ENCODE measurements at regions not wholly inside any gene's neighbourhood (a gene's known extent, or its start where the extent isn't known, plus 50 kb on each side); places are given as distances from the start of the nearest gene placed in this dataset.

DNA sequence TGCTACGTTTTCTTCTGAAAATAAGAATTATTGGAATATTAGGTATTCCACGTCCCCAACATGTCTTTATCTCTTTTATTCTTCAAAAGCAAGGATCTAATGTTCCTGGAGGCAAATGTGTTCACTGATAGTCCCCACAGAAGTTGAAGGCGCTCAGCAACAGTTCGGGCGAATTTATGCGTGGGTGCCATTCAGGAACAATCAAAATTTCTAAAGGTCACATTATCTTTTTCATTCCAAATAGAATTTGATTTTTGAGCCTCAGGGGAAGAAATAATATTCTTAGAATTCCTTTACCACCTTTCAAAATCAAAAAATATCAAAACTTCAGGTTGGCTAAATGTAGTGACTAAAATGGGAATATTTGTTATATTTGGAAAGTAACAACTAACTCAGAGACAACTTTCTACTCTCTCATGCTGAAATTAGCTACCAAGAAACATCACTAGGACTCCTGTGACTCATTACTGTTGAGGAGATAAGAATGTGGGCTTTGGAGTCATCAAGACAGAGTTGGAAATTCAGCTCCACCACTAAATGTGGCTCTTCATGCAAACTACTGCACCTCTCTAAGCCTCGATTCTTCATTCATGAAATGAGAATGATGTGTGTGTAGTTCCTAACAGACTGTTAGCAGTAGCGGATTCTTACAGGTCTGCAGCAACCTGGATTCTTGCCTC lies 72.3 kb upstream of the KIT start:
- TF ChIP-seq, protein P1, sequence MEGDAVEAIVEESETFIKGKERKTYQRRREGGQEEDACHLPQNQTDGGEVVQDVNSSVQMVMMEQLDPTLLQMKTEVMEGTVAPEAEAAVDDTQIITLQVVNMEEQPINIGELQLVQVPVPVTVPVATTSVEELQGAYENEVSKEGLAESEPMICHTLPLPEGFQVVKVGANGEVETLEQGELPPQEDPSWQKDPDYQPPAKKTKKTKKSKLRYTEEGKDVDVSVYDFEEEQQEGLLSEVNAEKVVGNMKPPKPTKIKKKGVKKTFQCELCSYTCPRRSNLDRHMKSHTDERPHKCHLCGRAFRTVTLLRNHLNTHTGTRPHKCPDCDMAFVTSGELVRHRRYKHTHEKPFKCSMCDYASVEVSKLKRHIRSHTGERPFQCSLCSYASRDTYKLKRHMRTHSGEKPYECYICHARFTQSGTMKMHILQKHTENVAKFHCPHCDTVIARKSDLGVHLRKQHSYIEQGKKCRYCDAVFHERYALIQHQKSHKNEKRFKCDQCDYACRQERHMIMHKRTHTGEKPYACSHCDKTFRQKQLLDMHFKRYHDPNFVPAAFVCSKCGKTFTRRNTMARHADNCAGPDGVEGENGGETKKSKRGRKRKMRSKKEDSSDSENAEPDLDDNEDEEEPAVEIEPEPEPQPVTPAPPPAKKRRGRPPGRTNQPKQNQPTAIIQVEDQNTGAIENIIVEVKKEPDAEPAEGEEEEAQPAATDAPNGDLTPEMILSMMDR (IDR thresholded peaks at IDR 0.05): no peak
- no peak for TF ChIP-seq POLR2A (IDR thresholded peaks at IDR 0.05)
- TF ChIP-seq POLR2AphosphoS5 (IDR thresholded peaks at IDR 0.05): no peak

All from upper lobe of left lung (tissue), 4 donors.